Esophagus (tissue), 2 donors: ENCODE measurements at regions not wholly inside any gene's neighbourhood (a gene's known extent, or its start where the extent isn't known, plus 50 kb on each side); places are given as distances from the start of the nearest gene placed in this dataset.

ENCODE experiments used
- H3K27ac ChIP-seq, 2 donors: one replicate each; pipeline ENCODE4 v1.5.1; 2013; ENCODE audit warnings: low read depth in 2 of 2, mild to moderate bottlenecking in 2 of 2, inconsistent platforms in 1 of 2, low read length in 1 of 2, moderate library complexity in 1 of 2
- H3K27me3 ChIP-seq, 2 donors: one replicate each; pipeline ENCODE4 v1.6.1; 2013; ENCODE audit warnings: low read length in 2 of 2, control low read depth in 1 of 2, mild to moderate bottlenecking in 1 of 2; ENCODE audit not compliant: insufficient read depth in 2 of 2, control insufficient read depth in 1 of 2
- H3K36me3 ChIP-seq, 2 donors: one replicate each; pipeline ENCODE4 v1.6.1; 2013; ENCODE audit warnings: low read length in 1 of 2; ENCODE audit not compliant: control insufficient read depth in 2 of 2, insufficient read depth in 2 of 2
- H3K4me1 ChIP-seq, 2 donors: one replicate each; pipeline ENCODE4 v1.6.1; 2013; ENCODE audit warnings: low read length in 1 of 2; ENCODE audit not compliant: control insufficient read depth in 2 of 2, insufficient read depth in 2 of 2
- H3K4me3 ChIP-seq, 2 donors: one replicate each; pipeline ENCODE4 v1.5.1; 2013; ENCODE audit warnings: low read length in 2 of 2, mild to moderate bottlenecking in 2 of 2, low read depth in 1 of 2, moderate library complexity in 1 of 2
- H3K9me3 ChIP-seq, 2 donors: one replicate each; pipeline ENCODE4 v1.6.1; 2013; ENCODE audit warnings: mild to moderate bottlenecking in 2 of 2, low read depth in 1 of 2, low read length in 1 of 2, moderate library complexity in 1 of 2; ENCODE audit not compliant: control insufficient read depth in 2 of 2, insufficient read depth in 1 of 2
- WGBS, 2 donors: extraction: QIAGEN DNeasy Blood & Tissue Kit; methylation state at CpG; one replicate each; pipeline ENCODE4 v1.1.7; 2013; 5-methylcytosine and 5-hydroxymethylcytosine counted together
- donor health status: healthy with polysubstance abuse.
- donor health status: Bipolar disorder and iron deficiency.

DNA sequence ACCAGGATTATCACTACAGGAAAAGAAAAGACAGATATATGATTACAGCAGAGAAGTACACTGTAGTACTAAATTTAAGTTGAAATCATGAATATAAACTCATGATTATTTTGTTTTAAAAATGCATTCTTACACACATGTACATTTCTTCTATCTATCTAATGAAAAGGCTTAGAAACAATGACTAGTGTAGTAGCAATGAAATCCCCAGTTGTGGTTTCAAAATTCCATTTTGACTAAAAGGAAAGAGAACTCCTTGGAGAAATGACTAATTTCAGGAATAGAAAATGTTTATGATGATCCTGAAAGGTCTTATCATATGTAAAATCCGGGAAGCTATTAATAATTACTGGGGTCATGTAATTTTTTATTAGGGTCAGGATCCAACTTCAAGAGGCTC lies 195.0 kb upstream of the STARD13 start:
- H3K27me3 ChIP-seq: no peaks in the 10 kb centered on the region
- H3K4me3 ChIP-seq: no peak overlapping the region
- no peak overlapping the region for H3K27ac ChIP-seq
- peaks cover 0 to 4% of the 10 kb centered on the region in 2 donors for H3K9me3 ChIP-seq
- H3K36me3 ChIP-seq: no peaks in the 10 kb centered on the region
- H3K4me1 ChIP-seq: no peaks in the 10 kb centered on the region
- 78 to 89% methylated on average over 1 of the region's 1 CpG for WGBS, 2 donors

- Histone ChIP-seq H3K36me3 (no peaks in the 10 kb centered on the region), H3K27ac (no peak overlapping the region), H3K4me1 (no peaks in the 10 kb centered on the region), H3K9me3 (no peaks in the 10 kb centered on the region), H3K27me3 (no peaks in the 10 kb centered on the region), H3K4me3 (no peak overlapping the region)
- 65 to 78% methylated on average over 3 of the region's 3 CpGs for WGBS, 2 donors
These were observed 197.9 kb upstream of the STARD13 start for GRCh38 chr13:33483471-33483870.

GRCh38 chr13:33485247-33485646 lies 199.7 kb upstream of the STARD13 start:
- Histone ChIP-seq H3K9me3 (peaks cover 0 to 2% of the 10 kb centered on the region in 2 donors), H3K4me1 (no peaks in the 10 kb centered on the region), H3K27ac (no peak overlapping the region), H3K36me3 (no peaks in the 10 kb centered on the region), H3K4me3 (no peak overlapping the region), H3K27me3 (no peaks in the 10 kb centered on the region)
- WGBS, 2 donors: 93 to 96% methylated on average over 1 of the region's 1 CpG

DNA sequence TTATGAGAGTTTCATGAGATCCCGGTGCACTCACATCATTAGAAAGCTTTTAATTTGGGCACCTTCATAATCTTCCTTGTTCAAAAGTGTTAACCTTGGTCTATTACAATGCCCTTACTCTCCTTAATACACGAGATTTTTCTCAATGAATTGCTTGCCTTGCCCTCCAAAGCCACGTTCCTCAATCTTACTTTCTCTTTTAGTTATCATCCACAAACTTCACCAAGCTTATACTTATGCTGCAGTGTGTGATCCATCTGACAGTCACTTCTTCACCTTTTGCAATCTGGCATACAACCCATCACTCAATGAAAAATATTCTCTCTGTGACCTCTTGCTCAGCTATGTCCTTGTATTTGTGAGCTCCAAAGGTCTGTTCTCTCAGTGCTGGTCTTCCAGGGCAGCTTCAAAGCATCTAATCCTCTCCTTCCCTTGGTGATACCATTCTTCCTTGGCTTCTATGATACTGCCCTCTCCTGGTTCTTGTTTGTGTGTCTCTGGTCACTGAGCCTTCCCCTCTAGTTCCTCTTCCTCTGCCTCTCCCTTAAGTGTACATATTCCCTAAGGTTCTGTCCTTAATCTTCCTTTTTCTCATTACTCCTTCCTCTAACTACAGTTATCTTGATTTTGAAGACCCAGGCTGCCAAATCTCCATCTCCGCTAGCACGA lies 202.2 kb upstream of the STARD13 start:
- Histone ChIP-seq H3K4me3 (no peak overlapping the region), H3K4me1 (no peaks in the 10 kb centered on the region), H3K36me3 (no peaks in the 10 kb centered on the region), H3K27me3 (no peaks in the 10 kb centered on the region), H3K27ac (no peak overlapping the region), H3K9me3 (peaks cover 2% of the 10 kb centered on the region in 2 donors)
- WGBS, 2 donors: 71 to 78% methylated on average over 5 of the region's 5 CpGs

GRCh38 chr13:33489563-33489962 lies 204.0 kb upstream of the STARD13 start:
- WGBS, 2 donors: 90 to 92% methylated on average over 4 of the region's 4 CpGs
- H3K27me3 ChIP-seq: no peaks in the 10 kb centered on the region
- H3K4me3 ChIP-seq: no peak overlapping the region
- H3K36me3 ChIP-seq: no peaks in the 10 kb centered on the region
- H3K9me3 ChIP-seq: peaks cover 2% of the 10 kb centered on the region in 2 donors
- no peaks in the 10 kb centered on the region for H3K4me1 ChIP-seq
- H3K27ac ChIP-seq: no peak overlapping the region

DNA sequence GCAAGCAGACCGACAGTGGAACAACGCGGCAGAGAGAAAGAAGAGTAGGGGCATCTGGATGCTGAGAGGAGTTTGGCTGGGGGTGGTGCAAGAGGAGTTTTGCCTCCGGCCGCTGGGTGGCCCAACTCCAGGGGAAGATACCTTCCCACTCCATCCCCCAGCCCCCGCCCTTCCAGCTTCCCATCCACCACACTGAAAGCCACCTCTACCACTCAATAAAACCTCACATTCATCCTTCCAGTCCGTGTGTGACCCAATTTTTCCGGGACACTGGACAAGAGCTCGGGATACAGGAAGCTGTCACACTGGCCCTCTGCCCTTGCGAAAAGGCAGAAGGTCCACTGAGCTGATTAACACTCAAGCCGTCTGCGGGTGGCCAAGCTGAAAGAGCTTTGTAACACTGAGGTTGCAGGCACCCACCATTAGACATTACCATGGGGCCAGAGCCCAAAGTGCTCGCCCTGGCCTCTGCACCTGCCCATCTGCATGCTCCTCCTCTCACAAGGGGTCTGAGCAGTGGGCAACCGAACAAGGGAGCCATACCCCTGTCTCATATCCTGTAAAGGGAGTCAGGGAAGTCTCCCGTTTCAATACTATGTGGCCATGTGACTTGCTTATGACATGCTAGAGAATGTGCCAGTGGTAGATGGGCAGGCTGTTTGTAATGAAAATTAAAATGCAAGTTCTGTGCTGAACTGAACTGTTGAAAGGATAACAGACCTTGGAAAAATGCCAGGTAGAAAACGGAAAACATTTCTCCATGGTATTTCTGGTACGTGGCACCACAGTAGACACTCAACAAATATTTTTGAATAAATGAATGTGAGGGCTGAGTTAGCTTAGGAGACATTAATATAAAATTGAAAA lies 205.1 kb upstream of the STARD13 start:
- Histone ChIP-seq H3K9me3 (peaks cover 2% of the 10 kb centered on the region in 2 donors), H3K27ac (peak overlapping the region in 1 of 2 donors; percentile 49), H3K27me3 (no peaks in the 10 kb centered on the region), H3K36me3 (no peaks in the 10 kb centered on the region), H3K4me1 (no peaks in the 10 kb centered on the region), H3K4me3 (no peak overlapping the region)
- 80 to 84% methylated on average over 17 of the region's 17 CpGs for WGBS, 2 donors

DNA sequence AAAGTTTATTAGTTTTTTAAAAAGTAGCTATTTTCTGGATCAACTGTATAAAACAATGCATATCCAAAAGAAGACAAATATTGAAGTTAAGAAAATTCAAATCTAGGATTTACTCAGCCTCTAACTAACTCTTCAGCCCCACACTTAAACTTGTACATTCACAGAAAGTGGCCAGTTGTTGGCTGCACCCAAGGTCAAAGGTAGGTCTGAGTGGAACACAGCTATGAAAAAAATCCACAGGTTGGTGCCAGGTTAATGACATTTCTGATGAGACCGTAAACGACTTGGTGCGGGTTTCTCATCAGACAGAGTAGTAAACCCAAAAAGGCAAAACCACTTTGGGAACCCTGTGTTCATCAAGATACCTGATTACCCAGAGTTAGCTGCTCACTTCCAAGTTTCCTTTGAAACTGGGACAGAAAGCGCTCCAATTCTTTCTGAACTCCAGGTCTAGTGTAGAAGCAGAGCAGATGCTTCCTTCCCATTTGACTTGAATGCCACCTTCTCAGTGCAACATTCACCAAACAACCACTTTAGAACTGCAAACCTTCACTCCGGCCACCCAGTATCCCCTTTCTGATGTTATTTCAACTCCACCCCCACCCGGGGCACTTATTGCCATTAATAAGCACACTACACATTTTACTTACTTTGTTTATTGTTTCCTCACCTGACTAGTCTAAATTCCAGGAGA lies 208.3 kb upstream of the STARD13 start:
- WGBS, 2 donors: 87 to 93% methylated on average over 6 of the region's 6 CpGs
- Histone ChIP-seq H3K4me3 (no peak overlapping the region), H3K27me3 (no peaks in the 10 kb centered on the region), H3K9me3 (peaks cover 2% of the 10 kb centered on the region in 2 donors), H3K27ac (no peak overlapping the region), H3K36me3 (no peaks in the 10 kb centered on the region), H3K4me1 (no peaks in the 10 kb centered on the region)

GRCh38 chr13:33494596-33495204 lies 209.1 kb upstream of the STARD13 start:
- H3K36me3 ChIP-seq: no peaks in the 10 kb centered on the region
- no peaks in the 10 kb centered on the region for H3K27me3 ChIP-seq
- peaks cover 2% of the 10 kb centered on the region in 2 donors for H3K9me3 ChIP-seq
- no peak overlapping the region for H3K27ac ChIP-seq
- no peak overlapping the region for H3K4me3 ChIP-seq
- no peaks in the 10 kb centered on the region for H3K4me1 ChIP-seq
- 62 to 64% methylated on average over 4 of the region's 4 CpGs for WGBS, 2 donors

- H3K36me3 ChIP-seq: no peaks in the 10 kb centered on the region
- H3K27me3 ChIP-seq: no peaks in the 10 kb centered on the region
- no peaks in the 10 kb centered on the region for H3K9me3 ChIP-seq
- H3K27ac ChIP-seq: no peak overlapping the region
- H3K4me3 ChIP-seq: no peak overlapping the region
- H3K4me1 ChIP-seq: no peaks in the 10 kb centered on the region
These were observed 210.8 kb upstream of the STARD13 start for GRCh38 chr13:33496336-33496735.
